SK-N-MC (cell line): ENCODE measurements at regions not wholly inside any gene's neighbourhood (a gene's known extent, or its start where the extent isn't known, plus 50 kb on each side); places are given as distances from the start of the nearest gene placed in this dataset.

Experiments used
- DNase-seq: peaks from one replicate; pipeline ENCODE4 v3.0.0-alpha.2; 2011; ENCODE audit warnings: low read depth, low spot score
- H3K27ac ChIP-seq: fragments of 200-600 bp; sonication (generic); 2 replicates; pipeline ENCODE4 v1.5.1; 2016; ENCODE audit warnings: mixed run types
- H3K36me3 ChIP-seq: fragments of 200-600 bp; sonication (generic); 2 replicates; pipeline ENCODE4 v1.6.1; 2017; ENCODE audit warnings: antibody characterized with exemption, low read length, mixed read lengths; ENCODE audit not compliant: insufficient read depth
- H3K4me3 ChIP-seq: fragments of 200-600 bp; sonication (generic); 2 replicates; pipeline ENCODE4 v1.5.1; 2016
- H3K9ac ChIP-seq: fragments of 200-600 bp; sonication (generic); 2 replicates; pipeline ENCODE4 v1.8.0; 2017; ENCODE audit warnings: mixed run types, mixed read lengths; ENCODE audit not compliant: insufficient read length
- H3K9me3 ChIP-seq: fragments of 200-600 bp; sonication (generic); 2 replicates; pipeline ENCODE4 v1.6.1; 2017; ENCODE audit warnings: low read depth, mild to moderate bottlenecking, antibody characterized with exemption, low read length, moderate library complexity, mixed read lengths
- EZH2 ChIP-seq: fragments of 200-600 bp; sonication (generic); IDR thresholded peaks from one replicate; pipeline ENCODE4 v1.6.1; 2017; ENCODE audit warnings: antibody characterized with exemption
- FOXP2 ChIP-seq: optimal IDR thresholded peaks from 2 replicates; pipeline ENCODE3; 2011; ENCODE audit warnings: mild to moderate bottlenecking, moderate library complexity; ENCODE audit not compliant: insufficient read depth; ENCODE audit errors: extremely low read length, control extremely low read depth
- POLR2AphosphoS5 ChIP-seq: IDR thresholded peaks from 2 replicates; pipeline ENCODE4 v1.6.1; 2012; ENCODE audit warnings: mild to moderate bottlenecking, low read depth, low read length, borderline replicate concordance

GRCh38 chr5:4549351-4549750, 590.8 kb upstream of the ADAMTS16 start:
- no peak for TF ChIP-seq POLR2AphosphoS5
- no peak for TF ChIP-seq FOXP2
- TF ChIP-seq EZH2, result no peak

GRCh38 chr5:4551034-4551433, 589.1 kb upstream of the ADAMTS16 start:
- Histone ChIP-seq H3K36me3 (no peaks in the 10 kb centered on the region), H3K9me3 (no peaks in the 10 kb centered on the region), H3K27ac (no peak overlapping the region), H3K9ac (no peak overlapping the region), H3K4me3 (no peak overlapping the region)
- DNase-seq, result no peak
- no peak for TF ChIP-seq POLR2AphosphoS5
- TF ChIP-seq FOXP2, result no peak
- TF ChIP-seq EZH2, result no peak

More at GRCh38 chr5:4549351-4549750, 590.8 kb upstream of the ADAMTS16 start:
- Histone ChIP-seq H3K27ac (no peak overlapping the region), H3K36me3 (no peaks in the 10 kb centered on the region), H3K9ac (no peak overlapping the region), H3K4me3 (no peak overlapping the region), H3K9me3 (no peaks in the 10 kb centered on the region)
- no peak for DNase-seq

- no peak overlapping the region for H3K27ac ChIP-seq
Observed at GRCh38 chr5:4553130-4553529, 587.0 kb upstream of the ADAMTS16 start.

GRCh38 chr5:4553978-4554377, 586.2 kb upstream of the ADAMTS16 start:
- DNase-seq, result no peak
- Histone ChIP-seq H3K27ac (no peak overlapping the region), H3K9me3 (no peaks in the 10 kb centered on the region), H3K36me3 (no peaks in the 10 kb centered on the region), H3K4me3 (no peak overlapping the region), H3K9ac (no peak overlapping the region)
- TF ChIP-seq EZH2 (no peak), POLR2AphosphoS5 (no peak), FOXP2 (no peak)

More at GRCh38 chr5:4553130-4553529, 587.0 kb upstream of the ADAMTS16 start:
- Histone ChIP-seq H3K9me3 (no peaks in the 10 kb centered on the region), H3K9ac (no peak overlapping the region), H3K36me3 (no peaks in the 10 kb centered on the region), H3K4me3 (no peak overlapping the region)
- no peak for DNase-seq
- TF ChIP-seq POLR2AphosphoS5 (no peak), FOXP2 (no peak), EZH2 (no peak)

GRCh38 chr5:4555725-4556285, 584.3 kb upstream of the ADAMTS16 start:
- no peak for DNase-seq
- no peak overlapping the region for H3K4me3 ChIP-seq
- no peak overlapping the region for H3K27ac ChIP-seq
- no peak for TF ChIP-seq POLR2AphosphoS5
- no peak for TF ChIP-seq FOXP2
- no peak for TF ChIP-seq EZH2
- H3K9me3 ChIP-seq, result no peaks in the 10 kb centered on the region
- H3K36me3 ChIP-seq, result no peaks in the 10 kb centered on the region
- H3K9ac ChIP-seq, result no peak overlapping the region

GRCh38 chr5:4561403-4561802, 578.7 kb upstream of the ADAMTS16 start:
- Histone ChIP-seq H3K27ac (no peak overlapping the region), H3K9me3 (no peaks in the 10 kb centered on the region), H3K9ac (no peak overlapping the region), H3K36me3 (no peaks in the 10 kb centered on the region), H3K4me3 (no peak overlapping the region)
- TF ChIP-seq EZH2, result no peak
- no peak for TF ChIP-seq FOXP2
- TF ChIP-seq POLR2AphosphoS5, result no peak
- no peak for DNase-seq

- Histone ChIP-seq H3K27ac (no peak overlapping the region), H3K9ac (no peak overlapping the region), H3K36me3 (no peaks in the 10 kb centered on the region), H3K4me3 (no peak overlapping the region), H3K9me3 (no peaks in the 10 kb centered on the region)
- no peak for TF ChIP-seq POLR2AphosphoS5
- no peak for TF ChIP-seq FOXP2
- TF ChIP-seq EZH2, result no peak
- DNase-seq, result no peak
Observed at GRCh38 chr5:4563400-4563799, 576.7 kb upstream of the ADAMTS16 start.

- Histone ChIP-seq H3K4me3 (no peak overlapping the region), H3K36me3 (no peaks in the 10 kb centered on the region), H3K27ac (no peak overlapping the region), H3K9me3 (no peaks in the 10 kb centered on the region), H3K9ac (no peak overlapping the region)
- TF ChIP-seq EZH2 (no peak), FOXP2 (no peak), POLR2AphosphoS5 (no peak)
- DNase-seq, result no peak
Observed at GRCh38 chr5:4570047-4570995, 569.8 kb upstream of the ADAMTS16 start.
